Upper lobe of right lung (tissue), 1 donor: ENCODE measurements at regions not wholly inside any gene's neighbourhood (a gene's known extent, or its start where the extent isn't known, plus 50 kb on each side); places are given as distances from the start of the nearest gene placed in this dataset.

ENCODE experiments used
- ATAC-seq: fragments of 200-7000 bp; cut with Tn5 transposase; one replicate; pipeline ENCODE4 v1.9.1; 2020; ENCODE audit warnings: mild to moderate bottlenecking, moderate library complexity
- DNase-seq: peaks from one replicate; pipeline ENCODE4 v3.0.0-alpha.2; 2020
- H3K27ac ChIP-seq: fragments of 200-600 bp; one replicate; pipeline ENCODE4 v1.8.0; 2022
- H3K27me3 ChIP-seq: fragments of 200-600 bp; one replicate; pipeline ENCODE4 v1.8.0; 2022; ENCODE audit warnings: mild to moderate bottlenecking
- H3K36me3 ChIP-seq: fragments of 200-600 bp; one replicate; pipeline ENCODE4 v1.8.0; 2022
- H3K4me1 ChIP-seq: fragments of 200-600 bp; one replicate; pipeline ENCODE4 v1.8.0; 2022
- H3K4me3 ChIP-seq: fragments of 200-600 bp; one replicate; pipeline ENCODE4 v1.8.0; 2022; ENCODE audit warnings: mild to moderate bottlenecking
- H3K9me3 ChIP-seq: fragments of 200-600 bp; one replicate; pipeline ENCODE4 v1.8.0; 2022
- CTCF ChIP-seq: fragments of 200-600 bp; IDR thresholded peaks from one replicate; pipeline ENCODE4 v1.8.0; 2022; ENCODE audit warnings: antibody characterized with exemption
- intact Hi-C: fragments of 100-400 bp; cut with DNase I; formaldehyde crosslinking; loops from one replicate; pipeline ENCODE4 v1.11.0; 2022
- donor health status: DM: no; HTN: yes; CAD: no; lungs with severe emphysema.

- ATAC-seq: no peak
- Histone ChIP-seq H3K4me1 (no peaks in the 10 kb centered on the region), H3K4me3 (no peak overlapping the region), H3K36me3 (no peaks in the 10 kb centered on the region), H3K27me3 (no peaks in the 10 kb centered on the region), H3K27ac (no peak overlapping the region), H3K9me3 (no peaks in the 10 kb centered on the region)
- intact Hi-C loops: no loop called here
- TF ChIP-seq CTCF: no peak
- DNase-seq: no peak
These were observed 849.9 kb upstream of the GHITM start for GRCh38 chr10:83289373-83289772.

DNA sequence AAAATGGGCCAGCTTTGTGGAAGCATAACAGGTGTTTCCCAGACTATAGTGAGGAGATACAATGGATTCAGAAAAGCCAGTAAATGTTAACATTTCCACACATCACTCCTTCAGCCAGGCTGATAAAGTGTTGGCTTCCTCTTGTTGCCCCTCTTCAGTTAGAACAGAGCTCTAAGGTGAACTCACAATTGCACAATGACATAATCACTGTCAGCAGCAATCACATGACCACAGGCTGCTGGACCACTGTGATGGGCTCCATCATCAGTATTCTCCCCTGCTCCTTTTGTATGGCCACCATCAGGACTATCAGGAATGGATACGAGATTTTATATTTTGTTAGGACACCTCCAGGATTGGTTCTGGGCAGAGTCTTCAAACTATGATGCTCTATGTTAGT lies 849.4 kb upstream of the GHITM start:
- Histone ChIP-seq H3K27ac (no peak overlapping the region), H3K36me3 (no peaks in the 10 kb centered on the region), H3K9me3 (no peaks in the 10 kb centered on the region), H3K4me3 (no peak overlapping the region), H3K27me3 (no peaks in the 10 kb centered on the region), H3K4me1 (no peaks in the 10 kb centered on the region)
- ATAC-seq (no peak), DNase-seq (no peak)
- intact Hi-C loops: no loop called here
- TF ChIP-seq CTCF: no peak

DNA sequence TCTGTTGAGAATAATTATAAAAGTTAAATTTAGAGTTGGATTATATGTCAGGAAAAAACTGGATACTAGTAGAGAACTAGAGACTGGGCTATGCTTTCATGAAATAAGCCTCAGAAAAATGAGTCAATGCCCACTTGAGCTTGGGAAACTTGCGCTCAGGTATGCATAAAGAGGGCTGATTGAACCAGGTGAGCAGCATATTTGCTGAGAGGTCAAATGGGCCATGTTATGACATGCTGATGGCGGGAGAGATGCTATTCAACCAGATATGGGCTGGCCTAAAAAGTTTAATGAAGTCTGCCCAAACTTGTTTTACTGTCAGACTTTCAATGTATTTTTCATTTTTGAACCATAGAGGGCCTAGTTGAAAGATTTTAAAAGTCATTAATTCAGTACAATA lies 837.6 kb upstream of the GHITM start:
- TF ChIP-seq CTCF: no peak
- H3K9me3 ChIP-seq: no peaks in the 10 kb centered on the region
- ATAC-seq (no peak), DNase-seq (no peak)
- H3K27ac ChIP-seq: no peak overlapping the region
- no peak overlapping the region for H3K4me3 ChIP-seq
- H3K27me3 ChIP-seq: no peaks in the 10 kb centered on the region
- intact Hi-C loops: no loop called here
- no peaks in the 10 kb centered on the region for H3K4me1 ChIP-seq
- H3K36me3 ChIP-seq: no peaks in the 10 kb centered on the region

DNA sequence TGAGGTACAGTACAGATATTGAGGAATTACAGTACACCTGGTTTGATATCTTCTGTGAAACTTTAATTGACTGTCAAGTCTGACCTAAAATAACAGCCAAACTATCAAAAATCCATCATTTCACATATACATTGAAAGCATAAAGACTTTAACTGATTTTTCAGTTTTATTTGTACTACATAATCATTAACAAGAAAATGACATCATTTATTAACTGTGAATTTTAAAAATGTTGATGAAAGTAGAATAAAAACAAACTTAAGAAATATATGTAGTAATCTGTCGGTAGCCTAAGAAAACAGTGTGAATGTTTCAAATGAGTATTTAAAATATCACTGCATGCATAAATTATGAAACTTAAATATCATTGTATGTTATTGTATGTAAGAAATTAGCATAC lies 836.7 kb upstream of the GHITM start:
- ATAC-seq (no peak), DNase-seq (no peak)
- H3K36me3 ChIP-seq: no peaks in the 10 kb centered on the region
- no peak overlapping the region for H3K4me3 ChIP-seq
- no peak for TF ChIP-seq CTCF
- no peaks in the 10 kb centered on the region for H3K27me3 ChIP-seq
- H3K4me1 ChIP-seq: no peaks in the 10 kb centered on the region
- intact Hi-C loops: no loop called here
- H3K27ac ChIP-seq: no peak overlapping the region
- H3K9me3 ChIP-seq: no peaks in the 10 kb centered on the region

GRCh38 chr10:83310688-83311087 lies 828.6 kb upstream of the GHITM start:
- H3K9me3 ChIP-seq: no peaks in the 10 kb centered on the region
- ATAC-seq (no peak), DNase-seq (no peak)
- H3K27me3 ChIP-seq: no peaks in the 10 kb centered on the region
- no peaks in the 10 kb centered on the region for H3K4me1 ChIP-seq
- no peak overlapping the region for H3K27ac ChIP-seq
- no peak overlapping the region for H3K4me3 ChIP-seq
- H3K36me3 ChIP-seq: no peaks in the 10 kb centered on the region
- intact Hi-C loops: no loop called here
- TF ChIP-seq CTCF: no peak

- no peak overlapping the region for H3K27ac ChIP-seq
- H3K9me3 ChIP-seq: no peaks in the 10 kb centered on the region
- no peaks in the 10 kb centered on the region for H3K4me1 ChIP-seq
- DNase-seq (no peak), ATAC-seq (no peak)
- no peak for TF ChIP-seq CTCF
- no peaks in the 10 kb centered on the region for H3K36me3 ChIP-seq
- no peaks in the 10 kb centered on the region for H3K27me3 ChIP-seq
- no peak overlapping the region for H3K4me3 ChIP-seq
- intact Hi-C loops: no loop called here
These were observed 826.7 kb upstream of the GHITM start for GRCh38 chr10:83312570-83312969.
